GM18498 (cell line): ENCODE measurements at regions not wholly inside any gene's neighbourhood (a gene's known extent, or its start where the extent isn't known, plus 50 kb on each side); places are given as distances from the start of the nearest gene placed in this dataset.

Source experiments
- ATAC-seq: cut with Tn5 transposase; IDR thresholded peaks from one replicate; pipeline ENCODE4 v1.9.1; 2021; ENCODE audit warnings: mild to moderate bottlenecking, moderate library complexity; ENCODE audit not compliant: unreplicated experiment

DNA sequence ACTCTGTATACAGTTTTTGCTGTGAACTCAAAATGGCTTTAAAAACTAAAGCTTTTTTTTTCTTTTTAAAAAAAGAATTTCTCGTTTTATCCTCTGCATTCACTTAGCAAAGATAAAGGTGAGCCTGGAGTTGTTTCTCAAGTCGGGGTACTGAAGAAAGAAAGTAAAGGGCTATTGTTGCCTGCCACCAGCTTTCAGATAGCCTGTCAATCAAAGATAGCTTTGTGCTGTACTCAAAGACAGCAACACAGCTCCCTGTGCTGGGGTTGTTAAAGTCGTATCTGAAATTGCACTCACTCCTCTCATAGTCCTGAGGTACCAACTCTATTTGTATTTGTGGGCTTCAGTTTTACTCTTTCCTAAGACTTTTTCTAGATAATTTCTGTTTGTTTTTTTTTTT is 710.1 kb upstream of the ID4 start:
- no peak for ATAC-seq

DNA sequence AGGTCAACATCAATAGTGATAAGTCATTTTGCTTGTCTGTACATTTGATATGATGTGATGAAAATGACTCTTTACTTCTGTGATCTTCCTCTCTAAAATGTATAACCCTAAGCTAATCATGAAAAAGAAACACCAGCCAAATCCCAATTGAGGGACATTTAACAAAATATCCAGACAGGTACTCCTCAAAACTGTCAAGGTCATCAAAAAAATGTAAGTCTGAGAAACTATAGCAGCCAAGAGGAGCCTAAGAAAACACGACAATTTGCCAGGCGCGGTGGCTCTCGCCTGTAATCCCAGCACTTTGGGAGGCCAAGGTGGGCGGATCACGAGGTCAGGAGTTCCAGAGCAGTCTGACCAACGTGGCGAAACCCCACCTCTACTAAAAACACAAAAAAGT is 708.5 kb upstream of the ID4 start:
- no peak for ATAC-seq

GRCh38 chr6:19135706-19136105 is 701.5 kb upstream of the ID4 start:
- ATAC-seq = no peak

- no peak for ATAC-seq
These were observed 699.7 kb upstream of the ID4 start for GRCh38 chr6:19137505-19137904.

DNA sequence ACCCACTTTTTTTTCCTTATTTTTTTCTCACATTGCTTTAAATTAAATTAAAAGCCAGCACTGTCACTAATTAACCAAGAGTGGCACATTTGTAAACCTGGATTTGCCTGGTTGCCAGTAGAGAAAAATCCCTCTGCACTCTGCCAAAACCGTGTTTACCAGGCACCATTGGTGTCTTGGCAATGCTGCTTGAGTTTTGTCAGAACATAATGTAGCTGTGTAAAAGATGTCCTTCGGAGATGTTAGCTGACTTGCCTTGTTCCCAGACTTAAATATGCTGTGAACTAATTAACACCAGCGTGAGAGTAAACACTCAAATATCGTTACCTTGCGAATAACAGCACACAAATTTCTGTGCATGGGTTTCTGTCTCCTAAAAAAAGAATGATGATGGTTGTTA is 694.9 kb upstream of the ID4 start:
- ATAC-seq = no peak

DNA sequence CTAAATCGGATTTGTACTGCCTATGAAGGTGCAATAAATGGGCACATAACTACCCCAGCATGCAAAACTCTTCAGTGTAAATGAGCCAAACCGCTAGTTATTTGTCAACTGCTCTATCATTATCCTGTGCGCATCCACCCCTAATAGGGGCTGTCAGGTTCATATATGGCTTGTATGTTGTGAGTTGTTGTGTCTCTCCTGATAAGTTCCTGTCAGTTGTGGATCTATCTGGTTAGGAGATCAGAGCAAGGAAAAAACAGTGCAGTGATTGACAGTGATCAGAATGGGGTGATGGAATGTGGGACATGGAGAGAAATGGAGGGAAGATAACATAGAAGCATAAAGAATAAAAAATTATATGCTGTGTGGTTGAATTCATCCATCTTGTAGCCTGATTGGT is 686.9 kb upstream of the ID4 start:
- no peak for ATAC-seq

DNA sequence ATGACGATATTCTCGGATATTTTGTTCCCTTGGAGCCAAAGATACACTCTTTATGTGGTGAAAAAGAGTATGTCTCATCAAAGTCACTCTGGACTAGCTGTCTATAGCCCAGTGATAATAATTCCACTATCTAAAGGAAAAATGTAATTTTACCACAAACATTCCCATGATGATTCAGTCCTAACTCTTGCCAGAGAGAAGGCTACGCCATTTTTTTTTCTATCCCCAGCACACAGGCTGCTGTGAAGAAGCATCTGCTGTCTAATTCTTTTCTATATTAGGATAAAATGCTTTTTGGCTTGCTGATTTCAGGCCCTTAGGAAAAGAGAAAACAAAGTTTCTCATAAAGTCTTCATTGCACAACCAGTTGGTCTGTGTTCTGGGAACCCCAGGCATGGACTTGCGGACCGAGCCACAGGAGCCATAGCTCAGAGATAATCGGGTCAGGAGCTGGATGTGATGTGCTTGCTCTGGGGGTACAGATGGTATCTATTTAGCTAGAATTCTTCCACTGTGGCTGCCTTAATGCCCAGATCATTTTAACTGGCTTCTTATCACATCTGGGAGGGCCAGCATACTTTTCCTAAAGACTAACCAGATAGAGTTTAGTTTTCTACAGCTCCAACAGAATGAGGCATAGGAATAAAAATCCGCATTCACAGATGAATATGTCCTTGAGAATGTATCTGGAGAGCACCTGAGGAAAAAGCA is 683.7 kb upstream of the ID4 start:
- no peak for ATAC-seq

DNA sequence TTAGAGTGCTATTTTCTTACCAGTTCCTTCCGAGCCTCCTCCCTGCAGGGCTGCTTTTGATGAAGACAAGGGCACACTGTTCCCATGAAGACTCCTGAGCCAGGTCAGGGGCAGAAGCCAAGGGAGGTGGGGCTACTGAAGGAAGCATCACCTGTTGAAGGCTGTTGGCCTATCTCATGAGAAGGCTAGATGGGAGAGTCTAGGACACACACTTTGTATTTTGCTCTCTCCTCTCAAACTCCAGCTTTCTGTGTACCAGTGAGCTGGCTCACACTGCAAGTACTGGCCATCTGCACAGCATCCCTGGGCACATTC is 683.2 kb upstream of the ID4 start:
- no peak for ATAC-seq

DNA sequence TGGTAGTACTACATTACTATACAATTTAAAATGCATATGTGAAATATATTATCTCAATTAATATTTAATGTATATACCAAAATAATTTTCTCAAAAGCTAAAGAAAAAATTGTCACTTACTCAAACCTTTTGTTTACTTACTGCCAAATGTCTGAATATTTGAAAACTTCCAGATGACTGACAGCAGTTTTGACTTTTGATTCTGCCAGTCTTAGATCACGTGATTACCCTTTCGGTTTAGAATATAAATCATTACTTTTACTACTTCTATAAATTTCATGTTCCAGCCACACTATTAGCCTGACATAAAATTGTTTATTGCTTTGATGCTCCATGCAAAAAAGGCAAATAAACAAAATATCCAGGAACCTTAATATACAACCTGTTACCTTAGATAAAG is 680.7 kb upstream of the ID4 start:
- no peak for ATAC-seq

DNA sequence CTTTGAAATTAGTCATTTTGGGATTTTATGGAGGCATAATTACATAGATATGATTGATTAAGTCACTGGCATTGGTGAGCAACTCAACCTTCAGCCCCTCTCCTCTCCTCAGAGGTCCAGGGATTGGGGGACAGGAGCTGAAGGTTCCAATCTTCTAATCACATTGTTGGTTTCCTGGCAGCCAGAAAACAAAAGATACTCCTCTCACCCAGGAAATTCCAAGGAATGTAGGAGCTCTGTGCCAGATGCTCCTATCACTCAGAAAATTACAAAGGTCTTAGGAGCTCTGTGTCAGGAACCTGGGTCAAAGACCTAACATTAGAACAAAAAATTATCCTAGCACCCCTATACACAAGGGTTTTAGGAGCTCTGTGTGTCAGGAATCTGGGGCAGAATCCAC is 679.7 kb upstream of the ID4 start:
- no peak for ATAC-seq

DNA sequence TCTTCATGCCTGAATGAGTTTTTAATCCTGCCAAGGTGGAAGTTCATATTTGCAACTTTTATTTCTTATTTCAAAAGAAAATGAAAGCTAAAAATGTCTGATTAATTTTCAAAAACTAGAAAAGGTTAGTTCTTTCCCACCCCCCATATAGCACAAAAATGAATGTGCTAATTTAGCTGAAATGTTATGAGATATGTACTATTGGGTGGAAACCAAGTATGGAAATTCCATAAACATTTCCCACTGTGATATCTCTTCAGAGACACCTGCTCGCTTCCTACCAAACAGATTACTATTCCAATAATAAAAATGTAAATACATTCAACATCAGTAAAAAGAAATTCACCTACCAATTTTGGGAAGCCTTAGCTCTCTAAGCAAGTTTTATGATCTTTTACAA is 678.6 kb upstream of the ID4 start:
- no peak for ATAC-seq

DNA sequence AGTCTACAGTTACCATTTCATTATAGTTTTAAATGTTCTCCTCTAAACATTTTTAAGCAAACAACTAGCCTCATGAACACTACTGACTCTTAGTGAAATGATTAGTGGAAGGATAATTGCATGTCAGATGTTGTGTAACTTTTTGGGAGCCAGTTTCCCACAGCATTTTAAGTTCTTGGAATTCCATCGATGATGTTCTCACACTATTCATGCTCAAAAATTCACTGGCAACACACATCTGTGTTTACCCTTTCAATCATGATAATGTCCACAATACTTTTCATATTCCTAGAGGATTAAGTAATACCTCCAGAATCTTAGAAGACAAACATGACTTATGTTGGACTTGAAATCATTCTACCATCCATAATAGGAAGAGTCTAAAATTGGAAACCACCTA is 678.1 kb upstream of the ID4 start:
- no peak for ATAC-seq

DNA sequence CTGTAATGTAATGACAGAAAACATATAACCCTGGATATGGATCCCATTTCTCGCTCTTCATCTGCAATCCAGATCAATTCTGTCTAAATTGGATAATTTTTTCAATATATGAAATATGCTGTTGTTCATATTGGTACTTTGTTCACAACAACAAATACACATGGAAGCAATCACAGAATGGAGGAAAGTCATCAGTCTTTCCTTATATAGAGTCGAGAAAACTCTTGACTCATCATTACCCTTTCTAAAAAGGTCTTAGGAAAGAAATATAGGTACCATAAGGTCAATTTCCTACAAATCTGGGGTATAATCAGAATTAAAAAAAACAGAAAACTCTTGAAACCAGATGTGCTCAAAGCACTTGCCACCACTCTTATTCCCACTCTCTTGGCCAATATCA is 677.6 kb upstream of the ID4 start:
- no peak for ATAC-seq

DNA sequence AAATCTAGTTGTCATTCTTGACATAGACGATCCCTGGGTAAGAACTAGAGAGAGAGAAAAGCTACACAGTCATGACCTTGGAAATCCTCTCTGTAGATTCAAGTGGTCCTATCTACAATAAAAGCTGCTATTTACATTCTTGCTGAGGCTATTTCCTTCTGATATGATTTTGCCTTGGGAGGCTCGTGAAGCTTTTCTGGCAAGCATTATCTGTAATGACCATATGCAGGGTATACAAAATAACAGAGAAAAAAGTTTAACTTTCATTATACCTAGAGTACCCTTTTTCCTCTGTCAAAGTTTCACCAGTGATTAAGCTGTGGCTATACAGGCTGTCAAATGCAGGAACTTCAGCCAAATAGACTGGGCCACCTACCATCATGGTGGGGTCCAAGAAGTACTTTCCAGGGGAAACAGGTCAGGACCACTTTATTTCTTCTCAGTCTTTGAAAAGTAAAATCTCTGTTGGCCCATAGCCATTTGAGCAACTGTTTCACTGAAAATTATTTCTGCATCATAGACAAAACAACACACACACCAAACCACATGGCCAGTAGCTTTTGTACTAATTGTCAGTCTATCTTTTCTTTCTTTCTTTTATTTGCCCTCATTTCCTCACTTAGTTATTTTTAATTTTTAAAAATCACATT is 677.0 kb upstream of the ID4 start:
- no peak for ATAC-seq

DNA sequence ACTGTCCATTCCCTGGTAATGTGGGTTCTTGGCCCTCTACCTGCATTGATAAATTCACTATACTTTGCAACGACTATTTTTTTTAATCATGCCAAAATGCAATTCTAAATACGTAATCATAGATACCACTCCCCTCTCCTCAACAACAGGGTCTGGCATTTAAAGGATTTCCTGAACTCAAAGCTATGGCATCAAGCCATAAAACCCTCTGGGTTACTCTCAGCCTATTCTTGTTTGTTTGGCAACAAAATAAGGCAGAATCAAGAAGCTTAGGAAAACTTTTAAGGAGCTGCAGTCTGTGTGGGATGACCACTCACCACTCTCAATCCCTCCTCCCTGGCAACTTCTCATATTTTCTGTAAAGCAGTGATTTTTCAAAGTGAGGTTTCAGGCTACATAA is 669.9 kb upstream of the ID4 start:
- ATAC-seq = no peak

- ATAC-seq = no peak
These were observed 667.8 kb upstream of the ID4 start for GRCh38 chr6:19169366-19169765.

- no peak for ATAC-seq
These were observed 662.1 kb upstream of the ID4 start for GRCh38 chr6:19175023-19175422.

GRCh38 chr6:19180348-19181072 is 656.7 kb upstream of the ID4 start:
- ATAC-seq = no peak

- ATAC-seq = no peak
These were observed 656.0 kb upstream of the ID4 start for GRCh38 chr6:19181211-19181610.

DNA sequence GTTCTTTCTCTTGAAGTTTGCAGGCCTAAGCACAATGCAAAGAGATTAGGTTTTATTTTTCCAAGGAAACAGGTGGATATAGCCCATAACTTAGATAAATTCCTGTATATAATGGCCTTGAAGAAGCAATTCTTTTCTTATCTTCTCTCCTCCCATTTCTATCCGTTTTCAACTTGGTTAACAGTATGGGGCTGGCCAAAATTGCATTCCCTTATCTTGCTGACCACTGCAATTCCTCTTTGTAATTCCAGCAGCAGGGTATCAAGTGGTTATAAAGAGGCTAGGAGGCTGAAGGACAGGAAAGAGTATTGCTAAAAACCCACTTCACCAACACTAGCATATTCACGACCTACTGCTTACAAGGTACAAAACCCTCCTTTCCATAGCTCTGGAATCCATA is 643.5 kb upstream of the ID4 start:
- no peak for ATAC-seq

DNA sequence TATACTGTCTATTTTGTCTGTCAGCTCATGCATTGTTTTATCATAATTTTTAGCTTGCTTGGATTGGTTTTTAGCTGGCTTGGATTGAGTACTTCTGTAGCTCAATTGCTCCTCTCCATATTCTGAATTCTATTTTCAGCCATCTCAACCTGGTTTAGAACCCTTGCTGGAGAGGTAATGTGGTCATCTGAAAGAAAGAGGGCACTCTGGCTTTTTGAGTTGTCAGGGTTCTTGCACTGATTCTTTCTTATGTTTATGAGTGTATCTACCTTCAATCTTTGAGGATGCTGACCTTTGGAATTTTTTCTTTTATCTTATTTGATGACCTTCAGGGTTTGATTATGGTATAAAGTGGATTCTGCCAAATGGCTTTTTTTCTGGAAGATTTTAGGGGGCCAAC is 632.7 kb upstream of the ID4 start:
- ATAC-seq = no peak

- no peak for ATAC-seq
These were observed 632.1 kb upstream of the ID4 start for GRCh38 chr6:19205076-19205475.

- ATAC-seq = no peak
These were observed 628.0 kb upstream of the ID4 start for GRCh38 chr6:19209202-19209601.
